ENCODE measurements at regions not wholly inside any gene's neighbourhood (a gene's known extent, or its start where the extent isn't known, plus 50 kb on each side); places are given as distances from the start of the nearest gene placed in this dataset.

GRCh38 chr17:73767696-73768095, 123.5 kb upstream of the SDK2 start:
- H3K36me3 ChIP-seq (ENCODE audit: control insufficient read depth in 1 of 2, insufficient read depth in 2 of 2, low read length in 2 of 2) = no peaks in the 10 kb centered on the region
- BruUV-seq (replicated peaks) = no TSS peak
- H2AFZ ChIP-seq (ENCODE audit: low read depth, low read length, poor library complexity, severe bottlenecking) = no peak overlapping the region
- no peak for TF ChIP-seq JUND (IDR thresholded peaks at IDR 0.05)
- TF ChIP-seq CBX3 (IDR thresholded peaks at IDR 0.05; ENCODE audit: low read depth) = no peak
- TF ChIP-seq, protein P1, sequence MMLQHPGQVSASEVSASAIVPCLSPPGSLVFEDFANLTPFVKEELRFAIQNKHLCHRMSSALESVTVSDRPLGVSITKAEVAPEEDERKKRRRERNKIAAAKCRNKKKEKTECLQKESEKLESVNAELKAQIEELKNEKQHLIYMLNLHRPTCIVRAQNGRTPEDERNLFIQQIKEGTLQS (IDR thresholded peaks at IDR 0.05) = no peak
- TF ChIP-seq CEBPB (IDR thresholded peaks at IDR 0.05; ENCODE audit: low read depth) = no peak
- TF ChIP-seq ELF1 (IDR thresholded peaks at IDR 0.05; ENCODE audit: borderline replicate concordance, low read depth) = no peak
- TF ChIP-seq EGR1 (IDR thresholded peaks at IDR 0.05; ENCODE audit: low read depth) = no peak
- TF ChIP-seq, protein P2, sequence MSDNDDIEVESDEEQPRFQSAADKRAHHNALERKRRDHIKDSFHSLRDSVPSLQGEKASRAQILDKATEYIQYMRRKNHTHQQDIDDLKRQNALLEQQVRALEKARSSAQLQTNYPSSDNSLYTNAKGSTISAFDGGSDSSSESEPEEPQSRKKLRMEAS (IDR thresholded peaks at IDR 0.05) = no peak
- TF ChIP-seq RAD21 (IDR thresholded peaks at IDR 0.05; ENCODE audit: low read depth) = no peak
- TF ChIP-seq, protein P3, sequence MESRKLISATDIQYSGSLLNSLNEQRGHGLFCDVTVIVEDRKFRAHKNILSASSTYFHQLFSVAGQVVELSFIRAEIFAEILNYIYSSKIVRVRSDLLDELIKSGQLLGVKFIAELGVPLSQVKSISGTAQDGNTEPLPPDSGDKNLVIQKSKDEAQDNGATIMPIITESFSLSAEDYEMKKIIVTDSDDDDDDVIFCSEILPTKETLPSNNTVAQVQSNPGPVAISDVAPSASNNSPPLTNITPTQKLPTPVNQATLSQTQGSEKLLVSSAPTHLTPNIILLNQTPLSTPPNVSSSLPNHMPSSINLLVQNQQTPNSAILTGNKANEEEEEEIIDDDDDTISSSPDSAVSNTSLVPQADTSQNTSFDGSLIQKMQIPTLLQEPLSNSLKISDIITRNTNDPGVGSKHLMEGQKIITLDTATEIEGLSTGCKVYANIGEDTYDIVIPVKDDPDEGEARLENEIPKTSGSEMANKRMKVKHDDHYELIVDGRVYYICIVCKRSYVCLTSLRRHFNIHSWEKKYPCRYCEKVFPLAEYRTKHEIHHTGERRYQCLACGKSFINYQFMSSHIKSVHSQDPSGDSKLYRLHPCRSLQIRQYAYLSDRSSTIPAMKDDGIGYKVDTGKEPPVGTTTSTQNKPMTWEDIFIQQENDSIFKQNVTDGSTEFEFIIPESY (IDR thresholded peaks at IDR 0.05; ENCODE audit: extremely low read depth, insufficient replicate concordance, low read length) = no peak
- no peak for TF ChIP-seq EZH2phosphoT487 (IDR thresholded peaks at IDR 0.05; ENCODE audit: borderline replicate concordance)
- no peak for TF ChIP-seq SIN3A (IDR thresholded peaks at IDR 0.05; ENCODE audit: low read depth)
- ChIA-PET RAD21 (ENCODE audit: low non-redundant PET in 1 of 2, low total read pairs in 2 of 2, uncharacterized antibody in 2 of 2, unreplicated experiment in 2 of 2) (no interaction called here), CTCF (no interaction called here), POLR2A (no interaction called here)
- no peak overlapping the region for H3K9ac ChIP-seq (ENCODE audit: low read length)
- H3K79me2 ChIP-seq (ENCODE audit: insufficient read depth, low read length) = no peaks in the 10 kb centered on the region
- DNase-seq (ENCODE audit: low read depth, low spot score) (no peak), ATAC-seq (no peak)
- H3K27ac ChIP-seq (ENCODE audit: low read depth, low read length) = no peak overlapping the region
- peaks cover 7 to 9% of the 10 kb centered on the region in 2 experiments for H3K4me1 ChIP-seq (ENCODE audit: control insufficient read depth in 1 of 2, insufficient read depth in 2 of 2, low read length in 2 of 2)
- H3K4me2 ChIP-seq (ENCODE audit: low read length) = no peak overlapping the region
- no peaks in the 10 kb centered on the region for H3K9me3 ChIP-seq (ENCODE audit: control insufficient read depth in 1 of 2, insufficient read depth in 1 of 2, low read depth in 1 of 2, low read length in 2 of 2)
- H4K20me1 ChIP-seq (ENCODE audit: insufficient read depth) = no peaks in the 10 kb centered on the region
- H3K9me2 ChIP-seq (ENCODE audit: insufficient read depth) = no peaks in the 10 kb centered on the region
- intact Hi-C loops (cut with micrococcal nuclease) = no loop called here
- H3K4me3 ChIP-seq (replicated peaks in 1 of 2; ENCODE audit: low read depth in 1 of 2, low read length in 2 of 2) = no peak overlapping the region
- peaks cover 47% of the 10 kb centered on the region; the same call in 1 of the 2 replicates for H3K27me3 ChIP-seq (ENCODE audit: insufficient read depth, low read length)

Measured in HCT116 (cell line).